HG03139 (cell line): ENCODE measurements at regions not wholly inside any gene's neighbourhood (a gene's known extent, or its start where the extent isn't known, plus 50 kb on each side); places are given as distances from the start of the nearest gene placed in this dataset.

Experiments used
- ATAC-seq: cut with Tn5 transposase; IDR thresholded peaks from one replicate; pipeline ENCODE4 v1.9.1; 2021; ENCODE audit not compliant: unreplicated experiment

DNA sequence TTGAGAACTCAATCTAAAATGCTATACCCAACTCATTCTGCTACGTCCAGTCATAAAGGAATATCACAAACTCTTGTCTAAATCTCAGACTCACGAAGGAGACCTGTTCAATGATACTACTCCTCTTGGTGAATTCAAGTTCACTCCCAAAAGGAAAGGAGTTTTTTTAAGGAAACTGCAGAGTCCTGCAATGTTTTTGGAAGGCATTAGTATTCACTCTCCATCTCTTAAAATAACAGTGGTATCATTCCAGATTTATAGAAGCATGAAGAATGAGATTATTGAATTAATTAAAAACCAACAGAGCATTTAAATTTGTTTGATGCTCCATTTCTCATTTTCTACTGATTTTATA, 73.4 kb downstream of the FOXD1 start:
- ATAC-seq = no peak

DNA sequence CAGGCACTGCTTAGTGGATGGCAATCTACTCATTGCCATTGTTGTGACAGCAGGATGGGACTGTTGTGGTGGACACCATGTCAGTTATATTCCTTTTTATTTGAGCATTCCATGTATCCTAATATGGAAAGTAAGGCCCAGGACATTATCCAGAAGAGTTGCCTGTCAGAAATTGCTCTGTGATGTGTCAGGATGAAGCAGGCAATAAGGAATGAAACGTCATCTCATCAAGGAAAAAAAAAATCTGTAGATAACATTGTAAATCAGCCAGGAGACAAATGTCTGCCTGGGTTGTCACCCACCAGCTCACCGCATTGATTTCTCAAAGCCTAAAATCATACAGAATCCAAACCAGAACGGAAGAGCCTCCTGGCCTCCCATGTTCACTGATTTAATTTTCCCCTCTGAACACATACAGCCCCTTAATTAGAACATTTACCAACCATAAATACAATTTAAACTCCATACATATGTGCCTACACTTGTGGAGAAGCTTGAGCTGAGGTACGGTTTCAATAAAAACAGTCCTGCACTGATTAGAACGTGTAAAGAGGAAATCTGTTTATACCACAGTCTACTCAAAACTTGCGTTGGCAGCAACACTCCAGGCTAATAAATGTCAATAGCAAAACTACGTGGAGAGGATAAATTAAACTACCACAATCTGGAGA, 73.9 kb downstream of the FOXD1 start:
- no peak for ATAC-seq

DNA sequence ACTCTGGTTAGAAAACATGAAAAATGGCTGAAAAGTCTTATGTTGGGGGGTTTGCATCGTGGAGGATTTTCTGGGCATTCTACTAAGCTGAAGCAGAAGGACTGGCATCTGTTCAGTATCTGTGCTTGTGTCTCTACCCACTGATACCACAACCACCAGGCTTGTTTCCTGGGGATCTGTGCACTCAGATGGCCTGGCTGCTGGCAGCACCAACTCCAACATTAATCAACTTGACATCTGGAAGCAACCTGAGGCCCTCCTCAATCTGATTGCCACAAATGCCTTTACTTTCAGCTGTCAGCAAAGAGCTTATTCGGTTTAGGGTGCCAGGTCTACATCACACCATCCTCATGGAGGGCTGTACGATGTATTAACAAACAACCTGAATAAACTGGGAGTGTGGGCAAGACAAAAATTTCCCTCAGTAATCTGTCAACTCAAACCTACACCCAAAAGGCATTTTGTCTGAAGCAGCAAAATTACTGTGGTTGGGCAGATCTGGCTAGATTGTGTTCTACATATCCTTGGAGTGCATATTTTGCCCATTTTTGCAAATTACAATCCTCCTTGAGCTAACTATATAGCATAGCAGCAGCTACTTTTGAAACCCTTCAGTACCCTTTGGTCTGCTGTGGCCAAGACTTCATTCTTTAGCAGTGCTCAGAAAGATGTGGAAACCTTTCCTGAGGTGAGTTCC, 74.6 kb downstream of the FOXD1 start:
- no peak for ATAC-seq

DNA sequence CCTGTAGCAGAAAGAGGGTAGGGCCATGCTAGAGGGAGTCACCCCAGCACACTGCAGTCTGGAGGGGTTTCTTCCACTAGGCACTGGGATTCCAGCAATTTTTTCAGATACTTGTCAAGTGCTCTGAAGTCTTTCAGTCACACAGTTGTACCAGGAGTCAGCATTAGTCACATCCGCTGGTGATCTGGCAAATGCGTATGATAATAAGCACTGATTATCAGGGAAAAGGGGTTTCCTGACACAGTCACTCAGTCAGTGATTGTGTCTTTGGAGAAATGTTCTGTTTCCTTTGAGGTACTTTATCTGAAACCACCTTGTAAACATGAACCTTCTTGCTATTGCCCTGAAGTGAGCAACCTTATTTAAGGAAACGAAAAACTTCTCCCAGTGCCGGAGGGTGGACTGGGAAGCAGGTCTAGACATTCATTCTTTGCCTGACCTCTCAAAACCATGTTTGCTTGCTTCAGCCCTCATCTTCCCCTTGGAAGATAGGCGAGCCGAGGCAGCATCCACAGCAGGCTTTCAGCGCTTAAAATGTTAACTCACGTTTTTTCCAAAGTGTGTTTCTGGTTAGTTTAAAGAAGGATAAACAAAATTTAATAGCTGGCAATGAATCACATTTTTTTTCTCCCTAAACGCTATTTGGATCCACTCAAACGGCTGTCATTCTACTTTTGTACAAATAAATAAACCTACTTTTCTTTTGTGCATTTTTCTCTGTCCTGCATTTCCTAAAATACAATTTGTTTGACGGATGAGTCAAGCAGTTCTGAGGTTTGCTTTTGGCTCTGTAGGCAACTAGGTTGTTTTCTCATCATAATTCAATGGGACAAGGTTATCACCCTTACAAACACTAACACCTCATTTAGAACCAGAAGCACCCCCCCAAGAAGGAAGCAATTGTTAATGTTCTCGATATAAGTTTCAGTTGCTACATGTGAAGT, 77.7 kb downstream of the FOXD1 start:
- no peak for ATAC-seq

DNA sequence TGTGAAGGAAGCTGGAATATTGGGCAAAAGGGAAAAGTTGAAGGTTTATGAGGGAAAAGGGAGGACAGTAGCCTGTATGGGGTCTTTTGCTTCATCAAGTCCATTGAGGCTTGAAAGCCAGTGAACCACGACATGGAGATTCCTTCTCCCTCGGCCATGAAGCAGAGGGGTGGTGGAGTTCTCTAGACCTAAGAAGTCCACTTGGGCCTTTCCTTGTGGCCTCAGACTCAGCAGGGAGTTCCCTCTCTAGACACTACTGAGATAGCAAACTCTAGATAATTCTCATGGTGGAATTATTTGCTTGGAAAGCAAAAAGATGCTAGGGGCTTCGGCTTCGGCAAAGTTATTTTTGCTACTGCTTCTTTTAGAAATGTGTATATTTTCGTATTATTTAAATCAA, 78.5 kb downstream of the FOXD1 start:
- ATAC-seq = no peak

DNA sequence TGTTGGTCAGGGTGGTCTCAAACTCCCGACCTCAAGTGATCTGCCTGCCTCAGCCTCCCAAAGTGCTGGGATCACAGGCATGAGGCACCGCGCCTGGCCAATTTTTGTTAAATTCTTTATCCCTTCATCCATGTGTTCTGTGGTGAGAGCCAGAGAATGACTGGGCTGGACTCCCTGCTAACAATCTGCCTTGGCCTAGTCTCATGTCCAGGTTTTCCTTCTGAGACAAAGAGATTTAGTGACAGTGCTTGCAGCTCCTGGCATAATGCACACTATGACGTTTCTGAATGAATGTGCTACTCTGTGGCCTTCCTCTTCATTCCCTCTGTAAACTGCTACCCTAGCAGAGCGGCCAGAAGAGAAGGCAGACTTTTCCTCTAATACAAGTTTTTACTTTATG, 79.3 kb downstream of the FOXD1 start:
- no peak for ATAC-seq

DNA sequence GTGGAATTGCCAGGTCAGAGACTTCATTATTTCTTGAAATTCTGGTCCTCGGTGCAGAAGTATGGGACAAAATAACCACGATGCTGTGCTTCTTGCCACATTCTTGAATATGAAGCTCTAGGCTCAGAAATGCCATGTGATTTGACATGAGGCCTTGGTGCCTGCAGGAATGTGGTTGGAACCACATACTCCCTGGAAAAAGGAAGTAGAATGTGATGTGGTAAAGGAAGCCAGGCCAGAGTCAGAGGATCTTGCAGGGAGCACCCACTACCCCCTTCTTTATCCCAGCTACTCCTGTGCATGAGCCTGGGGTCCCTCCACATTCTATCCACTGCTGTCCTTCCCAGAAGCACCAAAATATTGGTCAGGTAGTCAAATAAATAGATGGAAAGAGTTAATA, 80.9 kb downstream of the FOXD1 start:
- ATAC-seq = no peak

DNA sequence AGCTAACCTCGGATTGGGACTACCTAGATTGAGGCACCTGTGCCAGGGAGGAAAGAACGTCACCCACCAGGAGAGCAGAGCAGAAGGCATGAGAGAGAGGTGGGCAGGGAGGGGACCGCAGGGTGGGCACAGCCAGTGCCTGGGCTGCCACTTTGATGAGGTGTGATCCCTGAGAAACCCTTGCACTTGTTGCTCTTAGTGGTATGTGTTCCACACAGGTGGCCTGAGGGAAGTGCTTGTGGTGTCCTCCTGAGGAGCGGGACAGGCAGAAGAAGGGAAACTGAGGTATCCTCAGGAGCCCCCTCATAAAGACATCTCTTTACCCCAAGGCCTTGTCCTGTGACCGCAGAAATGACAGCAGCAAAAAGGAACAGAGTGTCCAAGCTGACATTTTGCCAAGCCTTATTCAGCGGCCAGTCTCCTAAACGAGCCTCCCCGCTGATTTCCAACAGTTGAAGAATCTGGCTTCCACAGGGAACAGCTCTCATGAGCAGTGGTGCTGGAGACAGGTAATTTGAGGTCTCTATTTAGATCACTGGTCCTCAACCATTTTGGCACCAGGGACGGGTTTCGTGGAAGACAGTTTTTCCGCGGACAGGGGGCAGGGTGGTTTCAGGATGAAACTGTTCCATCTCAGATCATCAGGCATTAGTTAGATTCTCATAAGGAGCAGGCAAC, 82.4 kb downstream of the FOXD1 start:
- no peak for ATAC-seq

DNA sequence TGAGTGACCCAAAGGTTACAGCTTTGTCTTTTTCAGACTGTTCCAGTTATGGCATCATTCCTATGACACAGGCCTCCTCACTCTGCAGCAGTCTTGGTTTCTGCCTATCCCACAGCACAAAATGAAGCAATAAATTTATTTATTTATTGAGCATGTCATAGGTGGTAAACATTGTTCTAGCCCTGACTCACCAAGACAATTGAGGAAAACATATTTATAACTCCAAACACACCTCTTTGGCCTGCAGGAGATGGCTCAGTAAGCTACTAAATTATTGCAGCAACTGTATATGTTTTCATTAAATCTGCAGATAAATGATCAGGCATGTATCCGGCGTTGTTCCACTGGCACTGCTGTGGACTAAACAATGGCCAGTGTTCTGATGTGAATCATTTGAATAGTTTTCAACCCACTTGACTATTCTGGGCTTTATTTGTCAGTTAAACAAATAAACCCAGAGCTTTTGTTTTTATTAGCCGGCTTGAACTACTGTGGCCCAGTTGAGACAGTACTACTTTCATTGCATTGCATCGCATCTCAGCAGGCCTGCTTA, 83.2 kb downstream of the FOXD1 start:
- no peak for ATAC-seq

DNA sequence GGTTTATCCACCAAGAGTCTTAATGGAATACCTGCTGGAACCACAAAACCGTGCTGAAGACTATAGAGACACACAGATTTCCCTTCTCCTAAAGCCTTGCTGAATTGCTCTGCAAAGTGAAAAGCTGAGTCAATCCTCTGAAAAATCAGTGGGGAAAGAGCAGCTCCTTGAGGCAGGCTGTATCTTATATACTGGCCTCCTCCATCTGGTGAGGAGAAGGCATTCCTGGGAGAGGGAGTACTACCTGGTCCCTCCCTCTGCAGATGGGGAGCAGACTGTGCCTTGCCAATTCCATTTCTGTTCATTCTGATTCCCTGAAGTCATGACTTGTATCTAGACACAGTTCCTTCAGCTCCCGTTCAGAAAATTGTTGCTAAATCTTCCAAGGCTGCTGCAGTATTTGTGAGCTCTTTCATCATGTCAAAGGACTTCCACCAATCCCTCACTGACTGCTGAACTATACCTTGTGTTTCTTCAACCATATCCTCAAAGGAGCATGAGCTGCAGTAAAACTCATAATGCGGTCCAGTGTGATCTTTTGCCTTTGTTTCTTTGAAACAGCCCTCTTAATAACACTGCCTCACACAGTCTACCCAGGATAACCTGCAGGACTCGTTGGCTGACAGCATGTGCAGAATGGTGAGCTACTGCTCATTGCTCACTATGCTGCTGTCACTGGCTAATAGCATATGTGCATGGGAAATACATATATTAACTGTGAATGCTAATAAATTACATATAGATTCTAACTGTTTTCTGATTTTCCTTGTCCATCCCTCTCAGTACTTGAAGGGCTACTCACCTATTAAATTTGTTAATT, 84.5 kb downstream of the FOXD1 start:
- no peak for ATAC-seq

DNA sequence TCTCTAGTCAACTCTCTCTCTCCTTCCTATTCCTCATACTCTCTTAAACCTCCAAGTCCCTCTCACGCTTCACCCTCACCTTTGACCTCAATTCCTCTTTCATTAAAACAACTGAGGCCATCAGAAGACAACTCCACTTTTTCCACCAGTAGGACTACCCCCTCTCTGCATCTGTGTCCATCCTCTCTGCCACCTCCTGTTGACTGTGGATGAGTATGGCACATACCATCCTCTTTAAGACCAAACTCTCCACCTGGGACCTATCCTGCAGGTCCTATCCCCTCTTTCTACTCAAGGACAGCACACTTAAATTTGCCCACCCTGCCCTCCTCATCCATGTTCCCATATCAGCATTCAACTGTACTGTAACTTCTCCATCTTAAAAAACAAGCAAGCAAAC, 89.2 kb downstream of the FOXD1 start:
- no peak for ATAC-seq

DNA sequence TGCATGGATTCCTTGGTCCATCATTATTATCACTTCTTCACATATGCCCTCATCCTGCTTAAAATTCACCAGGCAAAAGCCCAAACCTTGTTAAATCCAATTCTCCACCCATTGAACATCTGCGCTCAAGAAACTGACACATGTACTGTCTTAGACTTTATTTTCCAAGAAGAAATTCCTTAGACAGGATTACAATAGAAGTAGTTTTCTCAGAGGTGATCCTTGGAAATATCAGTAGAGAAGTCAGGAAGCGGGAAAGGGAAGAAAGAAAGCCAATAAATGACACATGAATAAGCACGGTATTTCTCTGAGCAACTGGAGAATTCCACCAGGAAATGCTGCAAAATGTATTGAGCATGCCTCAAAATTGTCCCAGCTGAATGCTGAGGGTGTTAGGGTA, 90.2 kb downstream of the FOXD1 start:
- ATAC-seq = no peak

DNA sequence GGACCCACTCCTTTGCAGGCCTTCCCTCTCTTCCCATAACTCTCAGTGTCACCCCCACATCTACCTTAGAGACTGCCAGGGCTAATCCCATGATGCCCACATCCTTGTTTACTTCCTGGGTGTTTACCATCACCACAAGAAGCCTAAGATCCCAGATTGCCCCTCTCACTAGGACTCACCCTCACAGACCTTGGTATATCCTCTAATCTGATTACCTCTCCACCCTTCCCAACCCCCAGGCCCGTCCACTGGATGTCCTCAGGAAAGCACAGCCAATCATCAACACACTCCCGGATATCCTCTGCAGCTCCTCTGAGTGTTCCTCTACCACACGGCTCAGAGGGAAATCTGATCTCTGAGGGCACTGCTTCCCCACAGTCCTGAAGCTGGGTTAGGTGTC, 91.0 kb downstream of the FOXD1 start:
- no peak for ATAC-seq

DNA sequence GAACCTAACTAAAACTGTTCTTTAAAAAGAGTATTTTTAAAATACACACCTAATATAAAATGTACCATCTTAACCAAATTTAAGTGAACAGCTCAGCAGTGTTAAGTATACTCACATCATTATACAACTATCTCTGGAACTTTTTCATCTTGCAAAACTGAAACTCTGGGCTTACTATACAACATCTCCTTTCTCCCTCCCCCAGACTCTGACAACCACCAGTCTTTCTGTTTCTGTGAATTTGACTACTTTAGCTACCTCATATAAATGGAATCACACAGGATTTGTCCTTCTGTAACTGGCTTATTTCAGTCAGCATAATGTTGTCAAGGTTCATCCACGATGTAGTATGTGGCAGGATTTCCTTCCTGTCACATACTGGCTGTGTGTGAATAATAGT, 93.5 kb downstream of the FOXD1 start:
- no peak for ATAC-seq

DNA sequence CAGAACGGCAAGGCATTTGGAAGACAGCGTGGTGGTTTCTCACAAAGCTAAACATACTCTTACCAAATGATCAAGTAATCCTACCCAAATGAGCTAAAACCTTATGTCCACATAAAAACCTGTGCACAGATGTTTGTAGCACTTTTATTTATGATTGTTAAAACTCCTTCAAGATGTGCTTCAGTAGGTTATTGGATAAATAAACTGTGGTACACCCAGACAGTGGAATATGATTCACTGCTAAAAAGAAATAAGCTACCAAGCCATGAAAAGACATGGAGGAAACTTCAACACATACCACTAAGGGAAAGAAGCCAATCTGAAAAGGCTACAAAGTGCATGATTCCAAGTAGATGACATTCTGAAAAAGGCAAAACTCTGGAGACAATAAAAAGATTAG, 94.2 kb downstream of the FOXD1 start:
- ATAC-seq = no peak

DNA sequence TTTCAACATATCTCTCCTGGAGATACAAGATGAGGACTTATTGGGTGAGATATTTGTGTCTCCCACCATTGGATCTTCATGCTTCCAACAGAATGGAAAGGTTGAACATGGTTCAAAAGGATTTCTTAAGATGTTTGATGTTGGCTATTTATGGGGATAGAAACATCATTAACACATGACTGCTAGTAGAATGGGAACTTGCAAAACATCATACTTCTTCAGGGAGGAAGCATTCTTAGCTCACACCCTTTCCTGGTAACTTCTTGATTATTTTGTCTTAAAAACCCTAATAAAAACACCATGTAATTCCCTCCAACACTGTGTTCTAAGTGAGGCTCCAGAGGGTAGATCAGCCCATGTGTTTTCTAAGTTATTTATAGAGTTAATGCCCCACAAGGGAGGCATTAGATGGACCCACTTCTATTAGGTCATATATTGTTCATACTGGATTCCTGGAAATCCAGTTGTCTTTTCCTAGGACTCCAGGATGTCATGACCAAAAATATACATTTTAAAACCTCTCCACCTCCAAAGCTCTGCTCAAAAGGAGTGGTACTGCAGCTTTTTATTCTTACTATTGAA, 95.8 kb downstream of the FOXD1 start:
- ATAC-seq = no peak

DNA sequence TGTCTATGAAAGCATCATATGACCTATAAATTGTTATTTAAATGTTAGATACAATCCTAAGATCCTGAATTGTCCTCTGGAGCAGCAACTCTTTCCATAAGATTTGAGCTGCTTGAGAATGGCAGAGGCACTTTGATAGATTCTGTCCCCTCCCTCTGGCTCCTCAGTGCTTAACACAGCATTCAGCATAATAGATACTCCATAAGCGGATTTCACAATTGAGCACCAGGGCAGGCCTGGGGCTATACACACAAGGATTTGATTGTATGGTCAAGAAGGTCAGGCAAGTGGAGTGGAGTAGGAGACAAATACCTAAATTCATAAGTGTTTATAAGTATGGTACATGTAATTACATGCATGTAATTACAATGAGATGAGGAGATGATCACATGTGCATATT, 96.3 kb downstream of the FOXD1 start:
- no peak for ATAC-seq

DNA sequence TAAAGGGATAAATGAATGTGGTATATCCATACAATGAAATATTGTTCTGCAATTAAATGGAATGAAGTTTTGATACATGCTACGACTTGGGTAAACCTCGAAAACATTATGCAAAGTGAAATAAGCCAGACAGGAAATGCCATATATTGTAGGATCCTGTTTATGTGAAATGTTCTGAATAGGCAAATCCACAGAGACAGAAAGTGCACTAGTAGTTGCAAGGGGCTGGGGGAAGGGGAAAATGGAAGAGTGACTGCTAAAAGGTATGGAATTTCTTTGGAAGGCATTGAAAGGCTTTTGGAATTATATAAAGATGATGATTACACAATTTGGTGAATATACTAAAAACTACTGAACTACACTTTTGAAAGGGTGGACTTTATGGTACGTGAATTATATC, 97.0 kb downstream of the FOXD1 start:
- no peak for ATAC-seq

DNA sequence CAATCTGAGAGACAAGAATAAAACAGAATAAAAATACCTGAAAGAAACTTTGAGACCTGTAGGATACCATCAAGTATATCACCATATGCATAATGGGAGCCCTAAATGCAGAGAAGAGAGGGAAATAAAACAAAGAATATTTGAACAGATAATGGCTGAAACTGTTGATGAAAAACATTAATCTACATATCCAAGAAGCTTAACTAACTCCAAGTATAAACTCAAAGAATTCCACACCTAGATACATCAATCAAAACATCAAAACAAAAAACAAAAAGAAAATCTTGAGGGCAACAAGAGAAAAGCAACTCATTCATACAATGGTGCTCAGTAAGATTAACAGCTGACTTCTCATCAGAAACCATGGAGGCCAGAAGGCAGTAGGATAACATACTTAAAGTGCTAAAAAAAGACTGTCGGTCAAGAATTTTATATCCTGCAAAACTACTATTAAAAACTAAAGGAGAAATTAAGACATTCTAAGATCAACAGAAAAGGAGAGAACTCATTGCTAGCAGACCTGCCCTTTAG, 101.6 kb downstream of the FOXD1 start:
- ATAC-seq = no peak

DNA sequence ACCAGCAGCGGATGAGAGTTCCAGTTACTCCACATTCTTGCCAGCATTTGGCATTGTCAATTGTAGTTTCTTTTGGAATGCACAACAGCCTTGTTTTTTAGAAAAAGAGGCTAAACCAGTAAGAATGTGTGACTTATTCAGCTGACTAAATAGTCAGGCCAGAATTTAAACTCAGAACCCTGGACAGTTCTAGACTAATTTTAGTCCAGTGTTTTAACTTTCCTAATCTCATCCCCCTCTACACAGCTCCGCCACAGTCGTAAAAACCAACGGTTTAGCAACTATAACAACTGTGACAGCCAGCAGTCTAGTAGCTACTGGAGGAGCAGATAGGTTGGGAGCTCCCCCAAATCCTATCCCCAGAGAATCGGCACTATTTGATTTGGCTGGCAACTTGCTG, 103.7 kb downstream of the FOXD1 start:
- ATAC-seq = no peak
